ENCODE measurements at regions not wholly inside any gene's neighbourhood (a gene's known extent, or its start where the extent isn't known, plus 50 kb on each side); places are given as distances from the start of the nearest gene placed in this dataset.

GRCh38 chr17:10927712-10928111 is 89.8 kb upstream of the PIRT start:
- TF ChIP-seq, protein P1, sequence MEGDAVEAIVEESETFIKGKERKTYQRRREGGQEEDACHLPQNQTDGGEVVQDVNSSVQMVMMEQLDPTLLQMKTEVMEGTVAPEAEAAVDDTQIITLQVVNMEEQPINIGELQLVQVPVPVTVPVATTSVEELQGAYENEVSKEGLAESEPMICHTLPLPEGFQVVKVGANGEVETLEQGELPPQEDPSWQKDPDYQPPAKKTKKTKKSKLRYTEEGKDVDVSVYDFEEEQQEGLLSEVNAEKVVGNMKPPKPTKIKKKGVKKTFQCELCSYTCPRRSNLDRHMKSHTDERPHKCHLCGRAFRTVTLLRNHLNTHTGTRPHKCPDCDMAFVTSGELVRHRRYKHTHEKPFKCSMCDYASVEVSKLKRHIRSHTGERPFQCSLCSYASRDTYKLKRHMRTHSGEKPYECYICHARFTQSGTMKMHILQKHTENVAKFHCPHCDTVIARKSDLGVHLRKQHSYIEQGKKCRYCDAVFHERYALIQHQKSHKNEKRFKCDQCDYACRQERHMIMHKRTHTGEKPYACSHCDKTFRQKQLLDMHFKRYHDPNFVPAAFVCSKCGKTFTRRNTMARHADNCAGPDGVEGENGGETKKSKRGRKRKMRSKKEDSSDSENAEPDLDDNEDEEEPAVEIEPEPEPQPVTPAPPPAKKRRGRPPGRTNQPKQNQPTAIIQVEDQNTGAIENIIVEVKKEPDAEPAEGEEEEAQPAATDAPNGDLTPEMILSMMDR (IDR thresholded peaks at IDR 0.05): no peak
- no peak for TF ChIP-seq ZFX (IDR thresholded peaks at IDR 0.05; ENCODE audit: borderline replicate concordance)

Measured in 22Rv1 (cell line).